Ascending aorta (tissue), 2 donors: ENCODE measurements at regions not wholly inside any gene's neighbourhood (a gene's known extent, or its start where the extent isn't known, plus 50 kb on each side); places are given as distances from the start of the nearest gene placed in this dataset.

ENCODE experiments used
- DNase-seq, 2 donors: peaks; one replicate each; pipeline ENCODE4 v3.0.0-alpha.2; 2019; ENCODE audit warnings: low spot score in 2 of 2
- H3K27ac ChIP-seq, 2 donors: fragments of 200-600 bp; sonication (generic); one replicate each; pipeline ENCODE4 v1.5.1; 2016 to 2017; ENCODE audit warnings: mild to moderate bottlenecking in 1 of 2
- H3K27me3 ChIP-seq: fragments of 200-600 bp; sonication (generic); one replicate; pipeline ENCODE4 v1.5.1; 2017
- H3K36me3 ChIP-seq, 2 donors: fragments of 200-600 bp; sonication (generic); one replicate each; pipeline ENCODE4 v1.5.1; 2016
- H3K4me1 ChIP-seq, 2 donors: fragments of 200-600 bp; sonication (generic); one replicate each; pipeline ENCODE4 v1.5.1; 2016 to 2017; ENCODE audit warnings: mild to moderate bottlenecking in 1 of 2
- H3K4me3 ChIP-seq, 2 donors: fragments of 200-600 bp; sonication (generic); one replicate each; pipeline ENCODE4 v1.5.1; 2016 to 2017; ENCODE audit warnings: mild to moderate bottlenecking in 1 of 2
- H3K9me3 ChIP-seq, 2 donors: fragments of 200-600 bp; sonication (generic); one replicate each; pipeline ENCODE4 v1.5.1; 2016
- intact Hi-C: fragments of 100-400 bp; cut with DNase I; formaldehyde crosslinking; loops from one replicate; pipeline ENCODE4 v1.15.1; 2023
- TF ChIP-seq, protein P1 (sequence below), 3 experiments: fragments of 200-600 bp in 2 of 3; fragments of 450-650 bp in 1 of 3; sonication (generic) in 2 of 3; IDR thresholded peaks; one replicate each; pipeline ENCODE4 v1.5.1; 2016 to 2019; ENCODE audit warnings: antibody characterized with exemption in 3 of 3, mild to moderate bottlenecking in 1 of 3, moderate library complexity in 1 of 3

DNA sequence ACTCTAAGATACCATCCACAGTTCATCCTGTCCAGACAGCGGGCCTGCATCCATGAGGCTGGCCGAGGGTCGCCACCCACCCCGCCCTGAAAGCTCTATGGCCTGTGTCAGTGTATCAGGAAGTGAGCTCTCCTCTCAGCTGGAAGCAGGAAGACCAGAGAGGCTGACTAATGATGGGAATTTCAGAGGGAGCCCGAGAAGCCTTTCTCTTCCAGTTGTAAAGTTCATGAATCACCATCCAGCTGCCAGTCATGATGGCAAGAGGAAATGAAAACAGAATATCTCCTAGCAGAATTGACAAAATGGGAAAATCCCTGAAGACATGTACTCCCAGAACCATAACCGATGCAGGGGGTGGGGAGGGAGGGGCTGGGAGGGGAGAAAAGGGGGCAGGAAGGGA lies 109.6 kb upstream of the RPS6KA2 start:
- Histone ChIP-seq H3K4me3 (no peak overlapping the region), H3K27ac (no peak overlapping the region), H3K4me1 (no peaks in the 10 kb centered on the region), H3K27me3 (no peaks in the 10 kb centered on the region), H3K9me3 (no peaks in the 10 kb centered on the region), H3K36me3 (no peaks in the 10 kb centered on the region)
- intact Hi-C loops, result no loop called here
- TF ChIP-seq, protein P1, sequence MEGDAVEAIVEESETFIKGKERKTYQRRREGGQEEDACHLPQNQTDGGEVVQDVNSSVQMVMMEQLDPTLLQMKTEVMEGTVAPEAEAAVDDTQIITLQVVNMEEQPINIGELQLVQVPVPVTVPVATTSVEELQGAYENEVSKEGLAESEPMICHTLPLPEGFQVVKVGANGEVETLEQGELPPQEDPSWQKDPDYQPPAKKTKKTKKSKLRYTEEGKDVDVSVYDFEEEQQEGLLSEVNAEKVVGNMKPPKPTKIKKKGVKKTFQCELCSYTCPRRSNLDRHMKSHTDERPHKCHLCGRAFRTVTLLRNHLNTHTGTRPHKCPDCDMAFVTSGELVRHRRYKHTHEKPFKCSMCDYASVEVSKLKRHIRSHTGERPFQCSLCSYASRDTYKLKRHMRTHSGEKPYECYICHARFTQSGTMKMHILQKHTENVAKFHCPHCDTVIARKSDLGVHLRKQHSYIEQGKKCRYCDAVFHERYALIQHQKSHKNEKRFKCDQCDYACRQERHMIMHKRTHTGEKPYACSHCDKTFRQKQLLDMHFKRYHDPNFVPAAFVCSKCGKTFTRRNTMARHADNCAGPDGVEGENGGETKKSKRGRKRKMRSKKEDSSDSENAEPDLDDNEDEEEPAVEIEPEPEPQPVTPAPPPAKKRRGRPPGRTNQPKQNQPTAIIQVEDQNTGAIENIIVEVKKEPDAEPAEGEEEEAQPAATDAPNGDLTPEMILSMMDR (IDR thresholded peaks at IDR 0.05), result no peak
- DNase-seq, result no peak

DNA sequence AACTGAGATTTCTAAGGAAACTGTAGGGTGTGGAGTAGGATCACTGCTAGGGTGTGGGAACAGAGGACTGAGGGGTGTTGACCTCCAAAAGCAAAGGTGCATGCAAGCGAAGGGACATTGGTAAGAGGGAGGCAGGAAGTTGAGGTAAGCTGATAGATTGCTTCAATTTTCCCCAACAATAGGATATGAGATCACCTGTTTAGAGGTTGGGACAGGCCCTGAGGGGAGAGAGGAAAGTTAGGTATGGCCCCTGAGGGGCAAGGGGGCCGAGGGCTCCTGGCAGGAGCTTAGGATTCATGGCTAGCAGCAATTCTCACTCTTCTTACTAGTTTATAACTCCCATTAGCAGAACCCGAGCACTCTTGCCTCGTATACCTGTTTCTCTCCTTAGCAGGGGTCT lies 106.8 kb upstream of the RPS6KA2 start:
- TF ChIP-seq, protein P1 (IDR thresholded peaks at IDR 0.05), result no peak
- no peak overlapping the region for H3K27ac ChIP-seq
- no peak overlapping the region for H3K4me3 ChIP-seq

DNA sequence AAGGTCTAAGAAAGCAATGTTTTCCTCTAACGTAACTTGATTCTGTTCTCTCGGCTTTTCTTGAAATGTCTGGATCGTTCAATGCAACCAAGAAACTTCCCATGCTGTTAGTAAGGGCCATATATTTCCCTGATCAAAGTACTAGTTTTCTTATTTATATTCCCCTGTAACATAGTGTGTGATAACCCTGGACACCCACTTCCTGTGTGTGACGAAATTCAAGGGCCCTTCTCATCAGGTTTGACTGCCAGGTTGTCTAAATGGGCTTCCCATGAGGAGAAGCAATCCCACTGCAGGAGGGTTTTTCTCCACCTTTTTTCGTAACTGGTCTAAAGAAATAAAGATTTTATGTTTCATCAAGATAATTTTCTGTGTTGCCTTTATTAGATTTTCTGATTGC lies 102.6 kb upstream of the RPS6KA2 start:
- H3K4me1 ChIP-seq, result no peaks in the 10 kb centered on the region
- H3K9me3 ChIP-seq, result no peaks in the 10 kb centered on the region
- DNase-seq, result no peak
- no peaks in the 10 kb centered on the region for H3K27me3 ChIP-seq
- intact Hi-C loops, result no loop called here
- H3K4me3 ChIP-seq, result no peak overlapping the region
- no peak overlapping the region for H3K27ac ChIP-seq
- no peaks in the 10 kb centered on the region for H3K36me3 ChIP-seq
- TF ChIP-seq, protein P1 (IDR thresholded peaks at IDR 0.05), result no peak

More for the DNA sequence above, 106.8 kb upstream of the RPS6KA2 start:
- no peaks in the 10 kb centered on the region for H3K4me1 ChIP-seq
- DNase-seq, result no peak
- intact Hi-C loops, result no loop called here
- no peaks in the 10 kb centered on the region for H3K36me3 ChIP-seq
- H3K27me3 ChIP-seq, result no peaks in the 10 kb centered on the region
- H3K9me3 ChIP-seq, result no peaks in the 10 kb centered on the region

DNA sequence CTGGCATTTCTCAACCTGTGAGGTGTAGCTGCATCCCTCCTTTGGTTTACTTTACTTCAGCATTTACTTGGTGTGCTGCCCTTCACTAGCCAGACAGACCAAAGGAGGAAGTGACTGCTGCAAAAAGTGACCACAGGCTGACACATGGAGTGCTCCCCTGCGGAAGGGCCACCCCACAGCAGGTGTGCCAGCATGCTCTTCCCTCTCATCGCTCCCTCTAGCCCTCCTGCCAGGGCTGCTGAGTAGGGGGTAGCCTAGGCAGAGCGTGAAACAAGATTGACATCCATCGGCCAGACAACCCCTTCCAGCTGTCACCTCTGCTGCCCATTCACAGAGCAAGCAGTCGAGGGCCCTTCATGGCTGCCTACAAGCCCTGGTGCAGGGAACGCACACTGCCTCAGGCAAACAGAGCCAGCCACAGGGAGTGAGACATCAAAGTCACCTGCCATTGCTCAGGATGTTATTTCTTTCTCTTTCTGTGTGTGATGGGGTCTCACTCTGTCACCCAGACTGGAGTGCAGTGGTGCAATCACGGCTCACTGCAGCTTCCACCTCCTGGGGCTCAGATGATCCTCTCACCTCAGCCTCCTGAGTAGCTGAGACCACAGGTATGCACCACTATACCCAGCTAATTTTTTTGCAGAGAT lies 102.0 kb upstream of the RPS6KA2 start:
- DNase-seq, result no peak
- Histone ChIP-seq H3K4me1 (no peaks in the 10 kb centered on the region), H3K9me3 (no peaks in the 10 kb centered on the region), H3K36me3 (no peaks in the 10 kb centered on the region), H3K27me3 (no peaks in the 10 kb centered on the region), H3K4me3 (no peak overlapping the region), H3K27ac (no peak overlapping the region)
- TF ChIP-seq, protein P1 (IDR thresholded peaks at IDR 0.05), result no peak
- intact Hi-C loops, result no loop called here

DNA sequence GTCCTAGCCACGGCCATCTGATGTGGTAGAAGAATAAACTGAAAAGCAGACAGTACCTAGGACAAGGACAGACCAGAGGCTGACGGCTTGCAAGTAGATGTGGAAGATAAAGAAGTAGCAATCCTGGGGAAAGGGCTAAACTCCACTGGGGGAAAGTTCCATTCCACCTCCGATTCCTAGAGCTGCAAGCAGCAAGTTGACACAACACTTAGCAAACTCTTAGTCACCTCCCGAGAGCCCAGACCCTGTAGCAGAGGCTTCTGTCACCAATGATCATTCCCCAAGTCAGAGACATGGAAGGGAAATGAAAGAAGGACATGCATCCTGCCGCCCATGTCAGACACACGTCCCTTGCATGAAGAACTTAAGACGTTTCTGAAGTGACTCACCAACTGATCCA lies 99.2 kb upstream of the RPS6KA2 start:
- DNase-seq, result no peak
- Histone ChIP-seq H3K36me3 (no peaks in the 10 kb centered on the region), H3K27ac (no peak overlapping the region), H3K4me1 (no peaks in the 10 kb centered on the region), H3K9me3 (no peaks in the 10 kb centered on the region), H3K27me3 (no peaks in the 10 kb centered on the region), H3K4me3 (no peak overlapping the region)
- TF ChIP-seq, protein P1 (IDR thresholded peaks at IDR 0.05), result no peak
- intact Hi-C loops, result no loop called here

DNA sequence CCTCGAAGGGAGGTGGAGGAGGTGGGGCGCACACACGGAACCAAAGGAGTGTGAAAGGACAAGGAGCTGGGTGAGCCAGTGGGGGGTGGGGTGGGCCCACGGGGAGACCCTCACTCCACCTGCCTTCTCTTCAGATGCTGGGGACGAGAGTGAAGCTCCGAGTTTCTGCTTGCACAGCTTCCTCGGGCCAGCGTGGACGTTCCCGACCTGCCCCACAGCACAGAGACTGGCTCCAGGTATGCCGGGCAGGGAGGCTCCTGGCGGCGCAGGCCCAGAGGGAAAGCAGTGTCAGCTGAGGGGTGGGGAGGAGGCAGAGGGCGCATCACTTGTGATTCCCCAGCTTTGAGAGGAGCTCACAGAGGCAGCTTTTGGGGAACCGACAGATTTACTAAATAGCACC lies 98.5 kb upstream of the RPS6KA2 start:
- Histone ChIP-seq H3K27ac (no peak overlapping the region), H3K4me1 (no peaks in the 10 kb centered on the region), H3K4me3 (no peak overlapping the region), H3K36me3 (no peaks in the 10 kb centered on the region), H3K9me3 (no peaks in the 10 kb centered on the region), H3K27me3 (no peaks in the 10 kb centered on the region)
- intact Hi-C loops, result no loop called here
- TF ChIP-seq, protein P1 (IDR thresholded peaks at IDR 0.05), result no peak
- no peak for DNase-seq
